GM18868 (cell line): ENCODE measurements at regions not wholly inside any gene's neighbourhood (a gene's known extent, or its start where the extent isn't known, plus 50 kb on each side); places are given as distances from the start of the nearest gene placed in this dataset.

ENCODE experiments used
- ATAC-seq: cut with Tn5 transposase; IDR thresholded peaks from one replicate; pipeline ENCODE4 v1.9.1; 2021; ENCODE audit warnings: mild to moderate bottlenecking, moderate library complexity; ENCODE audit not compliant: unreplicated experiment

GRCh38 chr18:42588786-42589185 is 526.7 kb downstream of the RIT2 start:
- no peak for ATAC-seq

- ATAC-seq, result no peak
Measured at GRCh38 chr18:42604820-42605219, 510.7 kb downstream of the RIT2 start.

- ATAC-seq, result no peak
Measured at GRCh38 chr18:42606886-42607495, 508.5 kb downstream of the RIT2 start.

DNA sequence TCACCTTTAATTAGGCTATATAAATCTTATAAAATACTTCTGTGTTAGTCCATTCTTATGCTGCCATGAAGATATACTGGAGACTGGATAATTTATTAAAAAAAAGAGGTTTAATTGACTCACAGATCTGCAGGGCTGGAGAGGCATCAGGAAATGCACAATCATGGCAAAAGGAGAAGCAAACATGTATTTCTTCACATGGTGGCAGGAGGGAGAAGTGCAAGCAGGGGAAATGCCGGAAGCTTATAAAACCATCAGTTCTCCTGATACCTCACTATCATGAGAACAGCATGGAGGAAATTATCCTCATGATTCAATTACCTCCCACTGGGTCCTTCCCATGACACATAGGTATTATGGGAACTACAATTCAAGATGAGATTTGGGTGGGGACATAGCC is 504.4 kb downstream of the RIT2 start:
- no peak for ATAC-seq

GRCh38 chr18:42614619-42615293 is 500.7 kb downstream of the RIT2 start:
- ATAC-seq, result no peak

DNA sequence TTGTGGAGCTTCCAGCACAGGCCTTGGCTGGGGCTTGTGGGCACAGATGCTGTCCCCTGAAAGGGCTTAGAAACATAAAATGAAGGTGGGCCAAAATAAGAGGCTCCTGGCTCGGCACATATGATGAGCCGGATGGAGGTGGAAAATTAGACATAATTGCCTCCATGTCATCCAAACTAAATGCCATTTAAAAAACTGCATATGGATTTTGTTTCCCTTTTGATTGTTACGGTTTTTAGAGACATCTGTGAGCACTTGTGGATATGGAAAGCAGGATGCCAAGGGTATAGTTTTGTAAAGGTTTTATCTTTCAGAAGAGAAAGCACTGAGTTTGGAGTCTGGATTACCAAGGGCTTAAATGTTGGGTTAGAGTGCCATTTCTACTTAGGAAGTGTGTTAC is 498.3 kb downstream of the RIT2 start:
- no peak for ATAC-seq

DNA sequence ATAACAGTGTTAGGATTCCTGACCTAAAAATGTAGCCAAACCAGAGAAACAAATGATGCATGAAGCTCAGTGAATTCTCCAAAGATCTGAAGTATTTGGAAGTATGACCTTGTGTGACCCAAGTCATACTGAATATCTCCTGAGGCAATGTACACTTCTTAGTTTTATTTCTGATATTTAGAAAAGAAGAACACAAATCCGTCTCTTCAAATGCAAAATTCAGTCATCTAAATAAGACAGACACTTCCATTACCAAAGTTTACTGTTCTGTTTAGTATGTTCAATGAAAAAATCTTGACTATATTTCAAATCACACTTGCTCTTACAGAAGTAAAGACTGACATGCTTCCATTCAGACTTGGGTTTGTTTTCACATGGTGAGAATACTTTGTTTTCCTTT is 495.7 kb downstream of the RIT2 start:
- no peak for ATAC-seq

- no peak for ATAC-seq
Measured at GRCh38 chr18:42620657-42621056, 494.8 kb downstream of the RIT2 start.

- no peak for ATAC-seq
Measured at GRCh38 chr18:42623935-42624334, 491.6 kb downstream of the RIT2 start.

DNA sequence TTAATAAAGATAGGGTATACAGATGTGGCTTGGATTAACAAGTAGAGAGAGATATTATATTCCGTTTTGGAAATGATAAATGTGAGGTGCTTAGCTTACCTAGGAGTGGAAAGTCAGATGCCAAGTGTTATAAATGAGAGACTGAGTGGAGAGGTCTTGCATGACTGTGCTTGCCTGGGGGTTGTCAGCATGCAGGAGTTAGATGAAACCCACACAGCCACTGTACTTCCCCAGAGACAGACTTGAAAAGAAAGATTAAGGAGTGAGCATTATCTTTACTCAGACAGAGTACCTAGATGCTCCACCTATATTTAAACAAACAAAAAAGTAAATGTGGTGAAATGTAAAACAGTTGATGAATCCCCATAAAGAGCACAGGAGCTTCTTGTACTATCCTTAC is 482.7 kb downstream of the RIT2 start:
- no peak for ATAC-seq

DNA sequence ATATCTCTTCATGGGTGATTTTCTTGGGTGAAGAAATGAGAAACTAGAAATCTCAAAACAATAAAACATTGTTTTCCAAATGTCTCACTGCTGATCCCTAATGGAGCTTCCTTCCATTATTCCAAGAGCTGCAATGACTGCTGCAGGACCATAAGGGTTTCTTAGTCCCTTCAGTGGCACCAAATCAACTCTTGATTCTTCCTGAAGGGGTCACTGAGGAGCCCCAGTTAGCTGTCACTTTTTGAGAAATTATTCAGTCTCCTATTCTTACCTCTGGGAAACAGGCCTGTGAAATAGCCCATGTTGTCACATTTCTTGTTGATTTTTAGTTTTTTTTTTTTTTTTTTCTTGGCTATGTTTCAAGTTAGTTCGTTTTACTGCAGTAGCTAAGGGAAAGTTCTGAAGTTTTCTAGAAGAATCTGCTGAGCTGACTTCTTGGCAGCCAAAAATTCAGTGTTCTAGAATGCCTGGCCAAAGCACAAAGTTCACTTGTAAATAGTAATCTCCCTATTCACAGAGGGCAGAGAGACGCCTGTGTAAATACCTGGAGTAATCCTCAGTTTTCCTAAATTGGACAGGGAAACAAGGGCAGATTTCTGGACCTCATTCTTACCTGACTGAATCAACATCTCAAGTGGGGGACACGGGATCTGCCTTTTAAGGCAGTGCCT is 480.0 kb downstream of the RIT2 start:
- no peak for ATAC-seq

DNA sequence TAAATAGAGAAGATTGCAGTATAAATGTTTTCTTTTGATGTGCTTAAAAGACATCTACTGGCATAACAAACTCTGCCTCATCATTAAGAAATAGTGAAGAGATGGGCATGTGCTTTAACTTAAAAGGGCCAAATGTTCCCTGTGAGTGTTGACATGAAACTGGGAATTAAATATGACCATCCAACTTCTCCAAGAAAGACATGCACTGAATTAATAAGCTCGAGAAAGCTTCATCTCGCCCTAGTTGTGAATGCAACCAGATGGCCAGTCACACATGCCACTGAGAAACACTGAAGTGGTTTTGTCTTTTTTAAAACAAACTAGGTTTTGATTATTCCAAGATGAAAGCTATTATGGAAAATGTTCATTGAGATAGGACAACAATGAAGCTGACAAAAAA is 479.2 kb downstream of the RIT2 start:
- no peak for ATAC-seq

DNA sequence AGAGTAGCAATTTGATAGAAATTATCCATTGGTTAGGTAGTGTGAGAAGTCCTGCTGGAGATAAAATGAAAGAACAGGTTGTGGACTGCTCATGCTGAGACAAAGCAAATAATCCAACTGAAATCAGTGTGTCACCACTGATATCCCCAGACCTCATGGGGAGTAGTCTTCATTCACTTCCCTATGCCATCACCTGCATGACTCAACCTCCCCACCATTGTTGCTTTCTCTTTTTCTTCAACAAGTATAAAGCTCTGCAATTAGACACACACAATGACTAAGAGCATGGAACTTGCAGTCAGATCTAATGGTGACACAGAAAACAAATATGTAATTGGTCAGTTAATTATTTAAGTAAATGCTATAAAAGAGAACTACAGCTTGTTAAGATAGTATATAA is 475.3 kb downstream of the RIT2 start:
- ATAC-seq, result no peak

- no peak for ATAC-seq
Measured at GRCh38 chr18:42641996-42642395, 473.5 kb downstream of the RIT2 start.

- ATAC-seq, result no peak
Measured at GRCh38 chr18:42644729-42645131, 470.8 kb downstream of the RIT2 start.

DNA sequence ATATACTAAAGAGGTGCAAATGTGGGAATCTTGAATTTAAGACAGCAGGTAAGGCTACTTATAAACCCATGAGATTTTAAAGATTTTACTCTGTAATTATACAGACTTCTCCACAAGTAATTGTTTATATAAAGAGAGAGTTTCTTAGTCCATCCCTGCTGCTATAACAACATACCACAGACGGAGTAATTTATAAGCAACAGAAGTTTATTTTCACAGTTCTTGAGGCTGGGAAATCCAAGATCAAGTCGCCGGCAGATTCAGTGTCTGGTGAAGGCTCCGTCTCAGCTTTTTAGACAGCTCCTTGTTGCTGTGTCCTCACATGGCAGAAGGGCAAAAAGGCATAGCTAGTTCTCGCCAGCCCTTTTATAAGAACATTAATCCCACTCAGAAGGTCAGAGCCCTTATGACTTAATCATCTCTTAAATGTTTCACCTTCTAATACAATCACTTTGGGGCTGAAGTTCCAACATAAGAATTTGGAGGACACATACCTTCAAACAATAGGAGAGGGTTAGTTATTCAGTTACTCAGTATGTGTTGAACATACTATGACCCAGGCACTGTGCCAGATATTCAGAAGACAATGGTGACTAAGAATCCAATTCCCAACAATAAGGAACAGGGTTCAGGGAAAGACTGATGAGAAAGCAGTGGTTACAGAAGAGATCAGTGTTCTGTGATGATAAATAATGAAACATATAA is 466.0 kb downstream of the RIT2 start:
- ATAC-seq, result no peak

GRCh38 chr18:42654556-42654955 is 460.9 kb downstream of the RIT2 start:
- ATAC-seq, result no peak

GRCh38 chr18:42657551-42657950 is 457.9 kb downstream of the RIT2 start:
- ATAC-seq, result no peak

- ATAC-seq, result no peak
Measured at GRCh38 chr18:42658171-42658570, 457.3 kb downstream of the RIT2 start.

GRCh38 chr18:42659187-42659586 is 456.3 kb downstream of the RIT2 start:
- no peak for ATAC-seq

DNA sequence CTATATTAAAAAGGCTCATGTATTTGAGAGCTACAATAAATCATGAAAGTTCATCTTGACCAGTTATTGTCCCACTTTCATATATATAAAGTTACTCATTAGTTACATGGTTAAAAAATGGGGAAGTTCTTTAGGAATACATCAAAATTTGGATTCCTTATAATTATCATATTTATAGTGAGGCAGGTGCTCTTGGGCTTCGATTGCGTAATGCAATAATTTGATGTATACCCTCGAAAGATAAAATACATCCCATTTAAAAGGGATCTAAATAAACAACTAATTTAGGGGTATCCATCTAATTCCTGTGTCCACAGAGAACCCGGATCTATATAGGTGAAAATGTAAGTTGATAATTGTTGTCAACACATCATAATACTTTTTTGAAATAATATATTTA is 444.6 kb downstream of the RIT2 start:
- ATAC-seq, result no peak

DNA sequence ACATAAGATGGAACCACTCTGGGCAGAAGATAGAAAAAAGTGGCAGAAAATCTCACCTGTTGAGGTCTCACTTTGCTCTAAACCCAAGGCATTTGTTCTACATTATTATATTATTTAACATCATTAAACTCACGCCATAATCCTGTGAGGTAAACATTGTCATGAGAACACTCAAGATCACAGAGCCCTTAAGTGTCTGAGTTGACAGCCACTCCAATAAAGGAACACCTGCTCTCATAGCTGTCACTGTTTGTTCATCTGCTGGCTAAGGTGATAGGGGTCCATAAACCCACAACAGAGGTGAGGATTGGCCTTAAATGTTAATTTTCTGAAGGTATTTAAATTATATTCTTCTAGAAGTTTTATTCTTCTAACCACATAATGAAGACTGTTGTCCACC is 439.7 kb downstream of the RIT2 start:
- ATAC-seq, result no peak
